ENCODE measurements at regions not wholly inside any gene's neighbourhood (a gene's known extent, or its start where the extent isn't known, plus 50 kb on each side); places are given as distances from the start of the nearest gene placed in this dataset.
A peak's percentile ranks its signal among the peaks of the same experiment; 100 is the strongest.

- WGBS, 2 donors, result 33 to 38% methylated on average over 2 of the region's 2 CpGs
- Histone ChIP-seq H3K36me3 (no peaks in the 10 kb centered on the region), H3K9me3 (no peaks in the 10 kb centered on the region), H3K4me3 (no peak overlapping the region), H3K27ac (no peak overlapping the region), H3K27me3 (no peaks in the 10 kb centered on the region), H3K4me1 (no peaks in the 10 kb centered on the region)
- ATAC-seq (ENCODE audit: low FRiP score in 2 of 2) (no peak), DNase-seq (no peak)
- TF ChIP-seq POLR2AphosphoS5 (IDR thresholded peaks at IDR 0.05) (no peak), CTCF (IDR thresholded peaks at IDR 0.05) (no peak), EP300 (IDR thresholded peaks at IDR 0.05) (no peak), POLR2A (IDR thresholded peaks at IDR 0.05) (no peak)
Measured at GRCh38 chr1:238568735-238569134, 678.0 kb upstream of the ZP4 start.

GRCh38 chr1:238562341-238562740, 671.6 kb upstream of the ZP4 start:
- H3K36me3 ChIP-seq, result no peaks in the 10 kb centered on the region
- H3K4me3 ChIP-seq, result no peak overlapping the region
- DNase-seq (no peak), ATAC-seq (ENCODE audit: low FRiP score in 2 of 2) (peak in 1 of 2 donors; percentile 41)
- H3K27ac ChIP-seq, result no peak overlapping the region
- H3K4me1 ChIP-seq, result no peaks in the 10 kb centered on the region
- H3K9me3 ChIP-seq, result no peaks in the 10 kb centered on the region
- WGBS, 2 donors, result 59 to 69% methylated on average over 1 of the region's 1 CpG
- TF ChIP-seq EP300 (IDR thresholded peaks at IDR 0.05), result no peak
- TF ChIP-seq POLR2A (IDR thresholded peaks at IDR 0.05), result no peak
- no peak for TF ChIP-seq POLR2AphosphoS5 (IDR thresholded peaks at IDR 0.05)
- no peak for TF ChIP-seq CTCF (IDR thresholded peaks at IDR 0.05)
- no peaks in the 10 kb centered on the region for H3K27me3 ChIP-seq

- Histone ChIP-seq H3K27ac (no peak overlapping the region), H3K4me3 (no peak overlapping the region), H3K27me3 (no peaks in the 10 kb centered on the region), H3K9me3 (no peaks in the 10 kb centered on the region), H3K36me3 (no peaks in the 10 kb centered on the region), H3K4me1 (no peaks in the 10 kb centered on the region)
- DNase-seq (no peak), ATAC-seq (ENCODE audit: low FRiP score in 2 of 2) (no peak)
- WGBS, 2 donors, result 83 to 86% methylated on average over 2 of the region's 2 CpGs
- TF ChIP-seq POLR2AphosphoS5 (IDR thresholded peaks at IDR 0.05) (no peak), POLR2A (IDR thresholded peaks at IDR 0.05) (no peak), CTCF (IDR thresholded peaks at IDR 0.05) (no peak), EP300 (IDR thresholded peaks at IDR 0.05) (no peak)
Measured at GRCh38 chr1:238558746-238559145, 668.0 kb upstream of the ZP4 start.

- Histone ChIP-seq H3K27me3 (no peaks in the 10 kb centered on the region), H3K9me3 (no peaks in the 10 kb centered on the region), H3K27ac (no peak overlapping the region), H3K4me1 (no peaks in the 10 kb centered on the region), H3K36me3 (no peaks in the 10 kb centered on the region), H3K4me3 (no peak overlapping the region)
- TF ChIP-seq POLR2A (IDR thresholded peaks at IDR 0.05) (no peak), POLR2AphosphoS5 (IDR thresholded peaks at IDR 0.05) (no peak), EP300 (IDR thresholded peaks at IDR 0.05) (no peak), CTCF (IDR thresholded peaks at IDR 0.05) (no peak)
- ATAC-seq (ENCODE audit: low FRiP score in 2 of 2) (no peak), DNase-seq (no peak)
- 51 to 69% methylated on average over 4 of the region's 4 CpGs for WGBS, 2 donors
Measured at GRCh38 chr1:238558156-238558555, 667.4 kb upstream of the ZP4 start.

GRCh38 chr1:238552271-238552670, 661.5 kb upstream of the ZP4 start:
- Histone ChIP-seq H3K9me3 (no peaks in the 10 kb centered on the region), H3K4me1 (no peaks in the 10 kb centered on the region), H3K4me3 (no peak overlapping the region), H3K36me3 (no peaks in the 10 kb centered on the region), H3K27me3 (no peaks in the 10 kb centered on the region), H3K27ac (no peak overlapping the region)
- no peak for ATAC-seq (ENCODE audit: low FRiP score in 2 of 2)
- TF ChIP-seq POLR2A (IDR thresholded peaks at IDR 0.05) (no peak), CTCF (IDR thresholded peaks at IDR 0.05) (no peak), POLR2AphosphoS5 (IDR thresholded peaks at IDR 0.05) (no peak), EP300 (IDR thresholded peaks at IDR 0.05) (no peak)
- 68 to 73% methylated on average over 8 of the region's 8 CpGs for WGBS, 2 donors
- no peak for DNase-seq

Data from upper lobe of left lung (tissue), 6 donors.